ENCODE measurements at regions not wholly inside any gene's neighbourhood (a gene's known extent, or its start where the extent isn't known, plus 50 kb on each side); places are given as distances from the start of the nearest gene placed in this dataset.
A peak's percentile ranks its signal among the peaks of the same experiment; 100 is the strongest.

- POLR2A ChIA-PET: no interaction called here
- TF ChIP-seq, protein P1, sequence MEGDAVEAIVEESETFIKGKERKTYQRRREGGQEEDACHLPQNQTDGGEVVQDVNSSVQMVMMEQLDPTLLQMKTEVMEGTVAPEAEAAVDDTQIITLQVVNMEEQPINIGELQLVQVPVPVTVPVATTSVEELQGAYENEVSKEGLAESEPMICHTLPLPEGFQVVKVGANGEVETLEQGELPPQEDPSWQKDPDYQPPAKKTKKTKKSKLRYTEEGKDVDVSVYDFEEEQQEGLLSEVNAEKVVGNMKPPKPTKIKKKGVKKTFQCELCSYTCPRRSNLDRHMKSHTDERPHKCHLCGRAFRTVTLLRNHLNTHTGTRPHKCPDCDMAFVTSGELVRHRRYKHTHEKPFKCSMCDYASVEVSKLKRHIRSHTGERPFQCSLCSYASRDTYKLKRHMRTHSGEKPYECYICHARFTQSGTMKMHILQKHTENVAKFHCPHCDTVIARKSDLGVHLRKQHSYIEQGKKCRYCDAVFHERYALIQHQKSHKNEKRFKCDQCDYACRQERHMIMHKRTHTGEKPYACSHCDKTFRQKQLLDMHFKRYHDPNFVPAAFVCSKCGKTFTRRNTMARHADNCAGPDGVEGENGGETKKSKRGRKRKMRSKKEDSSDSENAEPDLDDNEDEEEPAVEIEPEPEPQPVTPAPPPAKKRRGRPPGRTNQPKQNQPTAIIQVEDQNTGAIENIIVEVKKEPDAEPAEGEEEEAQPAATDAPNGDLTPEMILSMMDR (IDR thresholded peaks at IDR 0.05): no peak
- no peak for TF ChIP-seq EZH2 (IDR thresholded peaks at IDR 0.05; ENCODE audit: borderline replicate concordance, insufficient read depth, low read depth, low read length, poor library complexity, severe bottlenecking)
- Histone ChIP-seq H4K20me1 (ENCODE audit: control insufficient read depth, insufficient read depth, low read length, poor library complexity, severe bottlenecking) (no peaks in the 10 kb centered on the region), H3K36me3 (replicated peaks in 1 of 2; ENCODE audit: control extremely low read depth in 1 of 2, control insufficient read depth in 1 of 2, extremely low read depth in 1 of 2, insufficient read depth in 2 of 2, low read length in 1 of 2) (no peaks in the 10 kb centered on the region), H3K9ac (ENCODE audit: low read length) (no peak overlapping the region), H3K4me3 (ENCODE audit: control extremely low read depth in 1 of 5, extremely low read depth in 1 of 5, insufficient read depth in 1 of 5, low read depth in 2 of 5, low read length in 4 of 5) (no peak overlapping the region), H2AFZ (ENCODE audit: insufficient read depth, low read depth, low read length, poor library complexity, severe bottlenecking) (peak overlapping the region; percentile 18), H3K27me3 (replicated peaks in 1 of 4; ENCODE audit: control extremely low read depth in 1 of 4, control insufficient read depth in 3 of 4, insufficient read depth in 4 of 4, low read length in 3 of 4) (peaks cover 0 to 8% (median 5%) of the 10 kb centered on the region in 4 experiments), H3K27ac (ENCODE audit: low read length in 2 of 2) (no peak overlapping the region), H3K9me3 (ENCODE audit: control extremely low read depth in 1 of 3, control insufficient read depth in 2 of 3, insufficient read depth in 1 of 3, low read length in 2 of 3) (peaks cover 0 to 22% (median 0%) of the 10 kb centered on the region in 3 donors), H3K4me1 (ENCODE audit: control insufficient read depth in 2 of 2, insufficient read depth in 2 of 2, low read length in 2 of 2) (peaks cover 10 to 13% of the 10 kb centered on the region in 2 donors), H3K79me2 (ENCODE audit: control insufficient read depth, insufficient read depth, low read length) (no peaks in the 10 kb centered on the region), H3K4me2 (replicated peaks; ENCODE audit: low read depth, low read length, poor library complexity, severe bottlenecking) (peak overlapping the region; percentile 36)
- no peak for DNase-seq
- CTCF ChIA-PET: no interaction called here
- WGBS (ENCODE audit: insufficient coverage): 31% methylated on average over 2 of the region's 7 CpGs
- Mint-ChIP-seq H3K27me3 (peaks cover 40% of the 10 kb centered on the region), H3K4me1 (no peaks in the 10 kb centered on the region), H3K4me3 (no peak overlapping the region), H3K9me3 (ENCODE audit: insufficient read depth) (peaks cover 4% of the 10 kb centered on the region), H3K27ac (no peak overlapping the region)
- no peak for ATAC-seq (ENCODE audit: low read depth)
- intact Hi-C loops (cut with micrococcal nuclease): no loop called here
Measured at GRCh38 chr9:126205265-126205664, 121.4 kb upstream of the MVB12B start.

- ATAC-seq (ENCODE audit: low read depth) (no peak), DNase-seq (no peak)
- H3K27me3 Mint-ChIP-seq: peaks cover 35% of the 10 kb centered on the region
- no peaks in the 10 kb centered on the region for H4K20me1 ChIP-seq (ENCODE audit: control insufficient read depth, insufficient read depth, low read length, poor library complexity, severe bottlenecking)
- no peak overlapping the region for H3K27ac Mint-ChIP-seq
- peak overlapping the region; percentile 36 for H3K4me2 ChIP-seq (replicated peaks; ENCODE audit: low read depth, low read length, poor library complexity, severe bottlenecking)
- H3K9ac ChIP-seq (ENCODE audit: low read length): no peak overlapping the region
- H3K9me3 ChIP-seq (ENCODE audit: control extremely low read depth in 1 of 3, control insufficient read depth in 2 of 3, insufficient read depth in 1 of 3, low read length in 2 of 3): peaks cover 0 to 22% (median 0%) of the 10 kb centered on the region in 3 donors
- no peak for TF ChIP-seq EZH2 (IDR thresholded peaks at IDR 0.05; ENCODE audit: borderline replicate concordance, insufficient read depth, low read depth, low read length, poor library complexity, severe bottlenecking)
- TF ChIP-seq, protein P1 (IDR thresholded peaks at IDR 0.05): no peak
- peaks cover 0 to 8% (median 5%) of the 10 kb centered on the region in 4 experiments for H3K27me3 ChIP-seq (replicated peaks in 1 of 4; ENCODE audit: control extremely low read depth in 1 of 4, control insufficient read depth in 3 of 4, insufficient read depth in 4 of 4, low read length in 3 of 4)
- intact Hi-C loops (cut with micrococcal nuclease): no loop called here
- no peaks in the 10 kb centered on the region for H3K79me2 ChIP-seq (ENCODE audit: control insufficient read depth, insufficient read depth, low read length)
- ChIA-PET POLR2A (no interaction called here), CTCF (no interaction called here)
- H3K4me3 Mint-ChIP-seq: no peak overlapping the region
- 92% methylated on average over 6 of the region's 22 CpGs for WGBS (ENCODE audit: insufficient coverage)
- no peak overlapping the region for H3K4me3 ChIP-seq (ENCODE audit: control extremely low read depth in 1 of 5, extremely low read depth in 1 of 5, insufficient read depth in 1 of 5, low read depth in 2 of 5, low read length in 4 of 5)
- no peak overlapping the region for H3K27ac ChIP-seq (ENCODE audit: low read length in 2 of 2)
- peaks cover 10 to 13% of the 10 kb centered on the region in 2 donors for H3K4me1 ChIP-seq (ENCODE audit: control insufficient read depth in 2 of 2, insufficient read depth in 2 of 2, low read length in 2 of 2)
- H3K4me1 Mint-ChIP-seq: no peaks in the 10 kb centered on the region
- H3K9me3 Mint-ChIP-seq (ENCODE audit: insufficient read depth): no peaks in the 10 kb centered on the region
- H2AFZ ChIP-seq (ENCODE audit: insufficient read depth, low read depth, low read length, poor library complexity, severe bottlenecking): peak overlapping the region; percentile 18
- no peaks in the 10 kb centered on the region for H3K36me3 ChIP-seq (replicated peaks in 1 of 2; ENCODE audit: control extremely low read depth in 1 of 2, control insufficient read depth in 1 of 2, extremely low read depth in 1 of 2, insufficient read depth in 2 of 2, low read length in 1 of 2)
Measured at GRCh38 chr9:126205845-126206498, 120.7 kb upstream of the MVB12B start.
